OCI-LY1 (cell line): ENCODE measurements at regions not wholly inside any gene's neighbourhood (a gene's known extent, or its start where the extent isn't known, plus 50 kb on each side); places are given as distances from the start of the nearest gene placed in this dataset.

Experiments used
- H2AFZ ChIP-seq: fragments of 200-600 bp; sonication (generic), shearing (Covaris generic); 2 replicates; pipeline ENCODE4 v1.6.0; 2014; ENCODE audit warnings: antibody characterized with exemption, mild to moderate bottlenecking, low read length
- H3F3A ChIP-seq: fragments of 200-600 bp; sonication (generic), shearing (Covaris generic); 2 replicates; pipeline ENCODE4 v1.6.0; 2014; ENCODE audit warnings: mild to moderate bottlenecking, antibody characterized with exemption, low read length, moderate library complexity; ENCODE audit not compliant: insufficient read depth
- H3K27ac ChIP-seq: fragments of 200-600 bp; sonication (generic); 2 replicates; pipeline ENCODE4 v1.5.1; 2014; ENCODE audit warnings: low read length, mixed run types, mild to moderate bottlenecking, low read depth; ENCODE audit not compliant: poor library complexity, severe bottlenecking
- H3K27me3 ChIP-seq: fragments of 200-600 bp; sonication (generic); 2 replicates; pipeline ENCODE4 v1.6.0; 2014; ENCODE audit warnings: antibody characterized with exemption, mild to moderate bottlenecking, low read length, moderate library complexity; ENCODE audit not compliant: insufficient read depth
- H3K36me3 ChIP-seq: fragments of 200-600 bp; sonication (generic); 2 replicates; pipeline ENCODE4 v1.6.1; 2014; ENCODE audit warnings: mild to moderate bottlenecking, antibody characterized with exemption, low read length, moderate library complexity, mixed read lengths; ENCODE audit not compliant: insufficient read depth
- H3K4me1 ChIP-seq: fragments of 200-600 bp; sonication (generic); 2 replicates; pipeline ENCODE4 v1.5.1; 2014; ENCODE audit warnings: mild to moderate bottlenecking, low read length, moderate library complexity; ENCODE audit not compliant: insufficient read depth, severe bottlenecking
- H3K4me2 ChIP-seq: fragments of 200-600 bp; sonication (generic), shearing (Covaris generic); 2 replicates; pipeline ENCODE4 v1.6.1; 2014; ENCODE audit warnings: low read length
- H3K4me3 ChIP-seq: fragments of 200-600 bp; sonication (generic); 2 replicates; pipeline ENCODE4 v1.5.1; 2014; ENCODE audit warnings: low read length, low read depth, mild to moderate bottlenecking, mixed read lengths; ENCODE audit not compliant: poor library complexity, severe bottlenecking
- H3K79me2 ChIP-seq: fragments of 200-600 bp; shearing (Covaris generic); 2 replicates; pipeline ENCODE4 v1.6.1; 2016; ENCODE audit warnings: mixed run types, low read length, mixed read lengths; ENCODE audit not compliant: insufficient read depth
- H3K9ac ChIP-seq: fragments of 200-600 bp; sonication (generic), shearing (Covaris generic); 2 replicates; pipeline ENCODE4 v1.6.1; 2014; ENCODE audit warnings: mild to moderate bottlenecking, low read length, mixed read lengths
- H3K9me2 ChIP-seq: fragments of 200-600 bp; sonication (generic), shearing (Covaris generic); 2 replicates; pipeline ENCODE4 v1.6.1; 2014; ENCODE audit warnings: low read depth, mild to moderate bottlenecking, low read length, mixed read lengths
- H3K9me3 ChIP-seq: fragments of 200-600 bp; shearing (Covaris generic); 2 replicates; pipeline ENCODE4 v1.6.1; 2014; ENCODE audit warnings: low read length, mixed read lengths
- H4K20me1 ChIP-seq: fragments of 200-600 bp; sonication (generic), shearing (Covaris generic); 2 replicates; pipeline ENCODE4 v1.6.0; 2016; ENCODE audit warnings: mild to moderate bottlenecking, low read length; ENCODE audit not compliant: insufficient read depth
- EZH2 ChIP-seq: fragments of 200-600 bp; sonication (generic), shearing (Covaris generic); IDR thresholded peaks from 2 replicates; pipeline ENCODE4 v1.8.0; 2017; ENCODE audit warnings: borderline replicate concordance, mixed run types, mild to moderate bottlenecking, antibody characterized with exemption, low read length, moderate library complexity, mixed read lengths
- TF ChIP-seq, protein P1 (sequence below): fragments of 200-600 bp; sonication (generic), shearing (Covaris generic); IDR thresholded peaks from 2 replicates; pipeline ENCODE4 v1.5.1; 2017; ENCODE audit warnings: mild to moderate bottlenecking, antibody characterized with exemption, low read length, moderate library complexity, mixed read lengths

DNA sequence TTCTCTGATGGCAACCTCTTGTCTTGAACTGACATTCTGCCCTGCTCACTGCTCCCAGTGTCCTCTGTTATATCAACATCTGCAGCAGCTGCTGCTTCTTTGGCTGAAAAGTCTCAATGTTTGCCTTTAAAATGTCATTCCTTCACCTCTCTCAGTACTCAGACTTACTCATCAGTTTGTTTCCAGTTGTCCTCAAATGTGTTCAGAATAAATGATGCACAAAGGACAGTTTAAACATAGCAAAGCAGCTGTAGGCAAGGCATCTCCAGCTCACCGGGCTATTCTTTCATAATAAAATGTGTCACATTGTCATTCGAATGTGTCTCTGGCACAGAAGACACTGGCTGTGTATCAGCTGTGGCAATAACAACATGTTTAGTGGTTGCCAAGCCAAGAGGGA, 590.9 kb upstream of the ZNF608 start:
- H3F3A ChIP-seq = no peaks in the 10 kb centered on the region
- peaks cover 63% of the 10 kb centered on the region for H3K4me1 ChIP-seq
- H3K27ac ChIP-seq = peak overlapping the region; percentile 79
- H3K4me3 ChIP-seq = peak overlapping the region; percentile 18
- H3K9me3 ChIP-seq = no peaks in the 10 kb centered on the region
- no peaks in the 10 kb centered on the region for H3K27me3 ChIP-seq
- H4K20me1 ChIP-seq = no peaks in the 10 kb centered on the region
- no peaks in the 10 kb centered on the region for H3K9me2 ChIP-seq
- no peaks in the 10 kb centered on the region for H3K36me3 ChIP-seq
- TF ChIP-seq, protein P1, sequence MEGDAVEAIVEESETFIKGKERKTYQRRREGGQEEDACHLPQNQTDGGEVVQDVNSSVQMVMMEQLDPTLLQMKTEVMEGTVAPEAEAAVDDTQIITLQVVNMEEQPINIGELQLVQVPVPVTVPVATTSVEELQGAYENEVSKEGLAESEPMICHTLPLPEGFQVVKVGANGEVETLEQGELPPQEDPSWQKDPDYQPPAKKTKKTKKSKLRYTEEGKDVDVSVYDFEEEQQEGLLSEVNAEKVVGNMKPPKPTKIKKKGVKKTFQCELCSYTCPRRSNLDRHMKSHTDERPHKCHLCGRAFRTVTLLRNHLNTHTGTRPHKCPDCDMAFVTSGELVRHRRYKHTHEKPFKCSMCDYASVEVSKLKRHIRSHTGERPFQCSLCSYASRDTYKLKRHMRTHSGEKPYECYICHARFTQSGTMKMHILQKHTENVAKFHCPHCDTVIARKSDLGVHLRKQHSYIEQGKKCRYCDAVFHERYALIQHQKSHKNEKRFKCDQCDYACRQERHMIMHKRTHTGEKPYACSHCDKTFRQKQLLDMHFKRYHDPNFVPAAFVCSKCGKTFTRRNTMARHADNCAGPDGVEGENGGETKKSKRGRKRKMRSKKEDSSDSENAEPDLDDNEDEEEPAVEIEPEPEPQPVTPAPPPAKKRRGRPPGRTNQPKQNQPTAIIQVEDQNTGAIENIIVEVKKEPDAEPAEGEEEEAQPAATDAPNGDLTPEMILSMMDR = no peak
- no peak for TF ChIP-seq EZH2
- 0 out of 2 replicates have a peak overlapping the region, but pooled peaks have one; percentile 16 for H2AFZ ChIP-seq
- H3K9ac ChIP-seq = peak overlapping the region; percentile 21; the same call in 1 of the 2 replicates
- H3K79me2 ChIP-seq = no peaks in the 10 kb centered on the region
- H3K4me2 ChIP-seq = peak overlapping the region; percentile 45

DNA sequence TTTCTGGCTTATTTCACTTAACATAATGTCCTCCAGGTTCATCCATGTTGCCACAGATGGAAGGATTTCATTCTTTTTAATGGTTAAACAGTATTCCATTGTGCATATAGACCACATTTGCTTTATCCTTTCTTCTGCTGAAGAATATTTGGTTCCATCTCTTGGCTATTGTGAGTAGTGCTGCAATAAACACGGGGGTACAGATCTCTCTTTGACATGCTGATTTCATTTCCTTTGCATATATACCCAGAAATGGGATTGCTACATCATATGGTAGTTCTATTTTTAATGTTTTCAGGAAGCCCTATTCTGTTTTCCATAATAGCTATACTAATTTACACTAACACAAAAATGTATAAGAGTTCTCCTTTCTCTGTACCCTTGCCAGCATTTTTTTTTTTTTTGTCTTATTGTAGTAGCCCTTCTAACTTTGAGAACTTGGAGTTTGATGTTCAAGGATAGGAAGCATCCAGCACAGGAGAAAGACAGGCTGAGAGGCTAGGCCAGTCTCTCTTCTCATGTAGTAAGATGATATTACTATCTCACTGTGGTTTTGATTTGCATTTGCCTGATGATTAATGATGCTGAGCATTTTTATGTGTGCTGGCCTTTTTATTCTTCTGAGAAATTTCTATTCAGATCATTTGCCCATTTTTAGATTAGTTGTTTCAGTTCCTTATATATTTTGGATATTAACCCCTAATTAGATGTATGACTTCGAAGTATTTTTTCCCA, 592.2 kb upstream of the ZNF608 start:
- Histone ChIP-seq H3K9me2 (no peaks in the 10 kb centered on the region), H3K4me3 (no peak overlapping the region), H3K27me3 (no peaks in the 10 kb centered on the region), H3K79me2 (no peaks in the 10 kb centered on the region), H3K4me1 (peaks cover 50% of the 10 kb centered on the region), H2AFZ (no peak overlapping the region), H3F3A (no peaks in the 10 kb centered on the region), H3K4me2 (no peak overlapping the region), H4K20me1 (no peaks in the 10 kb centered on the region), H3K36me3 (no peaks in the 10 kb centered on the region), H3K9me3 (no peaks in the 10 kb centered on the region), H3K9ac (no peak overlapping the region), H3K27ac (peak overlapping the region; percentile 15)
- no peak for TF ChIP-seq EZH2
- TF ChIP-seq, protein P1 = peak; percentile 50; the same call in 1 of the 2 replicates

DNA sequence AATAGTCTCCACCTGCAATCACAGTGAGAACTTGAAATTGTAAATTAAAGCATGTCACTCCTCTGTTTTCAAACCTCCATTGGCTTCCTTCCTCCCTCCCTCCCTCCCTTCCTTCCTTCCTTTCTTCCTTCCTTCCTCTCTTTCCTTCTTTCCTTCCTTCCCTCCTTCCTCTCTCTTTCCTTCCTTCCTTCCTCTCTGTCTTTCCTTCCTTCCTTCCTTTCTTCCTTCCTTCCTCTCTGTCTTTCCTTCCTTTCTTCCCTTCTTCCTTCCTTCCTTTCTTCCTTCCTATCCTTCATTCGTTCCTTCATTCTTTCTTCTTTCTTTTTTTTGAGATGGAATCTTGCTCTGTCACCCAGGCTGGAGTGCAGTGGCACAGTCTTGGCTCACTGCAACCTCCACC, 595.0 kb upstream of the ZNF608 start:
- Histone ChIP-seq H3K27me3 (no peaks in the 10 kb centered on the region), H3K36me3 (no peaks in the 10 kb centered on the region), H3K9me2 (no peaks in the 10 kb centered on the region), H4K20me1 (no peaks in the 10 kb centered on the region), H3K27ac (no peak overlapping the region), H3K4me2 (no peak overlapping the region), H2AFZ (no peak overlapping the region), H3F3A (no peaks in the 10 kb centered on the region), H3K79me2 (no peaks in the 10 kb centered on the region), H3K4me1 (peaks cover 29% of the 10 kb centered on the region), H3K4me3 (no peak overlapping the region), H3K9ac (no peak overlapping the region), H3K9me3 (no peaks in the 10 kb centered on the region)
- no peak for TF ChIP-seq EZH2
- TF ChIP-seq, protein P1 = no peak
